CD4-positive, alpha-beta T cell treated with Interleukin-6 for 4 hours (primary cell): ENCODE measurements at regions not wholly inside any gene's neighbourhood (a gene's known extent, or its start where the extent isn't known, plus 50 kb on each side); places are given as distances from the start of the nearest gene placed in this dataset.

Experiments
- DNase-seq: peaks from one replicate; pipeline ENCODE4 v3.0.0-alpha.2; 2020; ENCODE audit warnings: mixed read lengths

- DNase-seq: no peak
Observed at GRCh38 chr14:34237677-34238076, 224.4 kb downstream of the SPTSSA start.

- DNase-seq: no peak
Observed at GRCh38 chr14:34237081-34237480, 225.0 kb downstream of the SPTSSA start.

- DNase-seq: no peak
Observed at GRCh38 chr14:34235643-34236300, 226.3 kb downstream of the SPTSSA start.

- DNase-seq: no peak
Observed at GRCh38 chr14:34234258-34234657, 227.8 kb downstream of the SPTSSA start.

GRCh38 chr14:34233619-34234018 is 228.4 kb downstream of the SPTSSA start:
- DNase-seq: no peak

- no peak for DNase-seq
Observed at GRCh38 chr14:34232790-34233189, 229.2 kb downstream of the SPTSSA start.

- DNase-seq: no peak
Observed at GRCh38 chr14:34231626-34232025, 230.4 kb downstream of the SPTSSA start.

- DNase-seq: no peak
Observed at GRCh38 chr14:34229140-34229539, 232.9 kb downstream of the SPTSSA start.

GRCh38 chr14:34228650-34228976 is 233.4 kb downstream of the SPTSSA start:
- DNase-seq: no peak

GRCh38 chr14:34227834-34228649 is 234.0 kb downstream of the SPTSSA start:
- peak; percentile 59 for DNase-seq

GRCh38 chr14:34224221-34224620 is 237.8 kb downstream of the SPTSSA start:
- DNase-seq: no peak

GRCh38 chr14:34223373-34224148 is 238.5 kb downstream of the SPTSSA start:
- no peak for DNase-seq

GRCh38 chr14:34222867-34223266 is 239.2 kb downstream of the SPTSSA start:
- DNase-seq: no peak

GRCh38 chr14:34222122-34222521 is 239.9 kb downstream of the SPTSSA start:
- no peak for DNase-seq

- no peak for DNase-seq
Observed at GRCh38 chr14:34220921-34221320, 241.1 kb downstream of the SPTSSA start.

- DNase-seq: no peak
Observed at GRCh38 chr14:34220378-34220706, 241.7 kb downstream of the SPTSSA start.

- DNase-seq: no peak
Observed at GRCh38 chr14:34219661-34220377, 242.2 kb downstream of the SPTSSA start.

- DNase-seq: no peak
Observed at GRCh38 chr14:34218881-34219280, 243.2 kb downstream of the SPTSSA start.

GRCh38 chr14:34214961-34215360 is 247.1 kb downstream of the SPTSSA start:
- no peak for DNase-seq

GRCh38 chr14:34213332-34213731 is 248.7 kb downstream of the SPTSSA start:
- no peak for DNase-seq

GRCh38 chr14:34212172-34212929 is 249.7 kb downstream of the SPTSSA start:
- DNase-seq: no peak

- no peak for DNase-seq
Observed at GRCh38 chr14:34211732-34212131, 250.3 kb downstream of the SPTSSA start.
